Activated naive CD8-positive, alpha-beta T cell treated with anti-CD3 and anti-CD28 coated beads for 36 hours (primary cell): ENCODE measurements at regions not wholly inside any gene's neighbourhood (a gene's known extent, or its start where the extent isn't known, plus 50 kb on each side); places are given as distances from the start of the nearest gene placed in this dataset.

Source experiments
- DNase-seq: peaks from one replicate; pipeline ENCODE4 v3.0.0; 2021
- H3K27ac Mint-ChIP-seq: one replicate; pipeline ENCODE4 v1.8.0; 2022; ENCODE audit warnings: mild to moderate bottlenecking, moderate library complexity, mixed read lengths
- H3K27me3 Mint-ChIP-seq: one replicate; pipeline ENCODE4 v1.8.0; 2022; ENCODE audit warnings: mild to moderate bottlenecking, mixed read lengths
- H3K36me3 Mint-ChIP-seq: one replicate; pipeline ENCODE4 v1.8.0; 2021; ENCODE audit warnings: mild to moderate bottlenecking, mixed read lengths
- H3K4me1 Mint-ChIP-seq: one replicate; pipeline ENCODE4 v1.8.0; 2021; ENCODE audit warnings: mixed read lengths
- H3K4me3 Mint-ChIP-seq: one replicate; pipeline ENCODE4 v1.8.0; 2022; ENCODE audit warnings: mild to moderate bottlenecking, moderate library complexity, mixed read lengths
- H3K9me3 Mint-ChIP-seq: one replicate; pipeline ENCODE4 v1.8.0; 2022; ENCODE audit warnings: mixed read lengths

DNA sequence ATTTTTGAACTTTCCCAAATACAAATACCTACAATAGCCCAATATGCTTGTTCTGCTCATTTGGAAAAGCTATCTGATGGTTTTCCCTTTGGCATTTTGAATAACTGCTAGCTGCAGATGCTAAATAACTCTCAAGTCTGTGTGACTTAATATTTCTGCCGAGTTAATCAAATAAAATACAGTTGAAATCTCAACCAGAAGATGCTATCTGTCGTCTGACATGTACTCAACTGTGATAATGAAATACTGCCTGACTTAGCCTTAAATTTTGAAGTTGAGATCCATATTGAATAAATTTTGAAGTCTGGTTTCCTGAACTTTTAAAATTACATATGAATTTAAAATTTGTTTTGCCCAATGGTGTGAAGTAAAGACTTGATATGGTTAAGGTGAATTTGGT lies 204.4 kb upstream of the MEX3C start:
- Mint-ChIP-seq H3K9me3 (no peaks in the 10 kb centered on the region), H3K4me1 (no peaks in the 10 kb centered on the region), H3K4me3 (no peak overlapping the region), H3K27ac (no peak overlapping the region), H3K36me3 (no peaks in the 10 kb centered on the region), H3K27me3 (no peaks in the 10 kb centered on the region)
- DNase-seq = no peak

DNA sequence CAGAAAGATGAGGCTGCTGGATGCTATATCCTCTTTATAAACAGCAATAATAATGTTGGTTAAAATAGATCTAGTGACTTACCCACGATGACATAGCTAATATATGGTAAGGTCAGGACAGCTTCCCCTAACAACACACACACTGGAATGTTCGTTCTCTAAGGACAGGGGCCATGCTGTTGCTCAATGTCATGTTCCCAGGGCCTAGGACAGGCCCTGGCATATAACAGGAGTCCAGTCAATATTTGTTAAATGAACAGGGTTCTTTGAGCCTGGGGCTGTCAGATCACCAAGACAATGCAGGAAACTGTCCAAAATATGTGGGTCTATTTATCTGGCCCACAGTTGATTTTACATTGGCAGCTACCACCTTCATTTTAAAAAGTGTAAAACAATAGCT lies 207.1 kb upstream of the MEX3C start:
- Mint-ChIP-seq H3K27ac (no peak overlapping the region), H3K36me3 (no peaks in the 10 kb centered on the region), H3K4me3 (no peak overlapping the region), H3K4me1 (no peaks in the 10 kb centered on the region), H3K27me3 (peaks cover 15% of the 10 kb centered on the region), H3K9me3 (no peaks in the 10 kb centered on the region)
- DNase-seq = no peak

DNA sequence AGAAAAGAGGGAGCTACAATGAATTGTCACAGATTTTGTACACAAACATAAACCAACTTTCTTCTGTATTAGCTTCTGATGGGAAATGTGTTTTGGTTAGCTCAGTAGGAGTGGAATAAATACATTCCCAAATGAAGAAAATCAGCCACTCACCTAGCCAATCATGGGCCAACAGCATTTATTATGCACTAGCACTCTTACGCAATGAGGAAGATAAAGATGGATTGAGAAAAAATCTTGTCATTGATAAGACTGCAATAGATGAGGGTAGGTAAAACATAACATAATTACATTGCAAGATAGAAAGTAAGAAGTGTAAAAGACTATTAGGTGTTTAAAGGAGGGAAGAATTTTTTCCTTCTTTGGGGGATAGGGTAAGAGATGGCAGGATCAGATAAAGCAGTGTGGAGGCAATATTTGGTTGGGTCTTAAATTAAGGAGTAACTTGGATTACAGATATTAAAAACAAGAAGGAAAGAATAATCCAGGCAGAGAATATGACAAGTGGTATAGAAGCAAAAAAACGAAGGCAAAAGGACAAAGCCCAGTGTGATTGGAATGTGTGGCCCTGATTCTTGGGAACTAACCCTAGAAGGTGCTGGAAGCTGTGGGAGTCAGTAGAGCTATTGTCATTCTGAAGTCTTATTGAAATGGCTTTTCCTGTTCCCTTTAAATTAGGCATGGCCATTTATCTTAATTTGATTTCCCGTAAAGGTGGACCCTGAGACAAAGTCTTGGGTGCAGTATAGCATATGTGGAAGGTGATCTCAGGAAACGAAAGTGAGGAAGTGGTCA lies 208.4 kb upstream of the MEX3C start:
- Mint-ChIP-seq H3K9me3 (no peaks in the 10 kb centered on the region), H3K27me3 (peaks cover 19% of the 10 kb centered on the region), H3K36me3 (no peaks in the 10 kb centered on the region), H3K4me1 (no peaks in the 10 kb centered on the region), H3K4me3 (no peak overlapping the region), H3K27ac (no peak overlapping the region)
- DNase-seq = no peak

DNA sequence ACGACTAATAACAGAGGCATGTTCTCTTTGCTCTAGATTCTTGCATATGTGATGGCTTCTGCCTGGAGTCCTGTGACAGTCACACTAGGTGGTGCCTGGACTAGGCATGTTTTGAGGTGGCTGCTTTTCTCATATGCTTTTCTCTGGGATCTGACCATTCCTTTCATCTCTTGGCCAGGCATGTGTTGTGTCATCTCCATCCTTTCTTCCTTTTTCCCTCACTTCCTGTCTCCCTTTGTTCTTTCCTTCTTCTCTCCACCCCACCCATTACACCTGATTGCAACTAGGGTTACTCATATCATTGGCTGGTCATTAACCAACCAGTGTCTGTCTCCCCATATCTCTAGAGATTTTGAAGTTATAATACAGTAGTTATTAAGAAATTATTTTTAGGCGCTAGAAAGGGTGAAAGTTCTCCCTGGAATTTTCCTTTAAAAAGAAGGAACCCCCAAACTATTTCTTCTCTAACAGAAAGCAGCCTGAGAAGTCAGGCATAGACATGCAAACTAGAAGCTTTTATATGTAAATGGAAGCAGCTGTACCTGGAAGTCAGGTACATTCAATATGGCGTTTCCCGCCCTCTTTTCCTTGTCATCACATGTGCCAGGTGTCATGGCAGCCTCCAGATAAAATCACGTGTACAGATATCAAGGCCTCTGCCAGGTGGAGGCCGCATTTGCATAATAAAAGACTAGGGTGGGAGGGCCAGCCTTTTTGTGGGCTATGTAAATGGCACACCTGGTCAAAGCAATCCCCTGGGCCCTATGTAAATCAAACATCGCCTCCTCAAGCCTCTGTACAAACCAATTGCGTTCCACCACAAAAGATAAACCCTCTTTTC lies 220.4 kb upstream of the MEX3C start:
- Mint-ChIP-seq H3K27me3 (peaks cover 6% of the 10 kb centered on the region), H3K9me3 (no peaks in the 10 kb centered on the region), H3K4me3 (no peak overlapping the region), H3K27ac (no peak overlapping the region), H3K36me3 (no peaks in the 10 kb centered on the region), H3K4me1 (no peaks in the 10 kb centered on the region)
- DNase-seq = no peak

DNA sequence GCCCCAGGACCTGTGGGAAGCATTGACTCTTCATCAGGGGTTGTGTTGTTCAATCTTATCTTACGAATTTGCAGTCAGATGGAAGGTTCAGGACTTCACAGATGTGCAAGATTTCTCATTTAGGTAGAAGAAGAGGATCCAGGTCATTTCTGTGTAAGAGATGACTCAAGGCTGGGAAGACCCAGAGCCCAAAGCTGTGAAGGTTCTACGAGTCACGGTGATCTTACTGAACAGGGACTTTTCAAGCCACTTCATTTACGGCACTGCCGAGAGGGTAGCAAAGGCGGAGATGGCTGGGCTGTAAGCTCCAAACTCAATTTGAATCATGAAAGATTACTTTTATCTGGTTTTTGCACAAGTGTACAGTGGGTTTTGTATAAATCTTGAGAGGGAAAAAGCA lies 228.0 kb upstream of the MEX3C start:
- Mint-ChIP-seq H3K4me1 (peaks cover 3% of the 10 kb centered on the region), H3K4me3 (no peak overlapping the region)

DNA sequence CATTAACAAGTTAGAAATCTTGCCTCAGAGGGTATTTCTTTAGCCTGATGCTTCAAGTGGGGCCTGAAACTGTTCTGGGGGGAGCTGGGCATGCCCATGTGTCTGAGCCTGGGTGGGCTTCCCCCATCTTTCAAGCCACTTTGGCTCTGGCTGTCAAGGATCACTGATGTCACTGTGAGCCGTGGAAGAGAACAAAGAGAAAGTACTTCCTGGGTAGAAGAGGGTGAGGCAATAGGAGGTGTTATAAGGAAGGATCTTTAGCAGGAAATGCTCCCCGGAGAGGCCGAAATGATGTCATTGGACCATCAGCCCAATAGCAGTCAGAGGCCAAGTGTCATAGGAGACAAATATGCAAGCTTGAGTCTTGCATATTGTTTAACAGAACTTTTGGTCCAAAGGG lies 228.4 kb upstream of the MEX3C start:
- Mint-ChIP-seq H3K4me1 (peaks cover 3% of the 10 kb centered on the region), H3K9me3 (no peaks in the 10 kb centered on the region), H3K27me3 (peaks cover 15% of the 10 kb centered on the region), H3K4me3 (no peak overlapping the region), H3K36me3 (no peaks in the 10 kb centered on the region), H3K27ac (no peak overlapping the region)
- DNase-seq = no peak

More for the DNA sequence above, 228.0 kb upstream of the MEX3C start:
- Mint-ChIP-seq H3K27ac (no peak overlapping the region), H3K27me3 (peaks cover 15% of the 10 kb centered on the region), H3K36me3 (no peaks in the 10 kb centered on the region), H3K9me3 (no peaks in the 10 kb centered on the region)
- no peak for DNase-seq

DNA sequence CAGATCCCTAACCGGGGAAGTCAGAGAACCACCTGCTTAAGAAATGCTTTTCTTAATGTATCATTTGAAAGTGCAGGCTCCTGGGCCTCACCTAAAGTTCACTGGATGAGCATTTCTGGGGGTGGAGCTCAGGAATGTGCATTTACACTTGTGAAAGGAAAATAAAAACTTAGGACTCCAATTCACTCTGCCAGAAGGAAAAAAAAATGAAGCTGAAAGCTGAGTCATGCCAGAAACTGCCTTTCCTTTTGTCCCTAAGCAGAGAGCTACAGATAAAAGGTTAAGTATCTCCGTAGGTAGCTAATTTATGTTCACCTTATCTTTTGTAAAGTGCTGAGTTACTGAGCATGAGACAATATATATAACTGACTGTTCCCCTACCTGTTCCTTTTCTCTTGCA lies 229.5 kb upstream of the MEX3C start:
- Mint-ChIP-seq H3K36me3 (no peaks in the 10 kb centered on the region), H3K9me3 (no peaks in the 10 kb centered on the region), H3K4me1 (peaks cover 3% of the 10 kb centered on the region), H3K27ac (no peak overlapping the region), H3K27me3 (peaks cover 16% of the 10 kb centered on the region), H3K4me3 (no peak overlapping the region)
- DNase-seq = no peak

DNA sequence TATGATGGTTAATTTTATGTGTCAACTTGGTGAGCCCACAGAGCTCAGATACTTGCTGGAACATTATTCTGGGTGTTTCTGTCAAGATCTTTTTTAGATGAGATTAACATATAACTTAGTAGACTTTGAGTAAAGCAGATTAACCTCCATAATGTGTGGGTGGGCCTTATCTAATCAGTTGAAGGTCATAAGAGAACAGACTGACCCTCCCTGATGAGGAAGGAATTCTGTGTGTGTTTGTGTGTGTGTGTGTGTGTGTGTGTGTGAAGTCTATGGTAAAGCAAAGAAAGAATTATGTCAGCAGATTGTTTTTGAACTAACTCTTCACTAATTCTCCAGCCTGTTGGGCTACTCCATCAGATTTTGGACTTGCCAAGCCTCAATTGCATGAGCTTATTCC lies 232.2 kb upstream of the MEX3C start:
- no peak overlapping the region for H3K4me3 Mint-ChIP-seq
- H3K27me3 Mint-ChIP-seq = peaks cover 19% of the 10 kb centered on the region
- no peaks in the 10 kb centered on the region for H3K9me3 Mint-ChIP-seq
- H3K27ac Mint-ChIP-seq = no peak overlapping the region
- peaks cover 3% of the 10 kb centered on the region for H3K4me1 Mint-ChIP-seq
- no peaks in the 10 kb centered on the region for H3K36me3 Mint-ChIP-seq
- DNase-seq = no peak

DNA sequence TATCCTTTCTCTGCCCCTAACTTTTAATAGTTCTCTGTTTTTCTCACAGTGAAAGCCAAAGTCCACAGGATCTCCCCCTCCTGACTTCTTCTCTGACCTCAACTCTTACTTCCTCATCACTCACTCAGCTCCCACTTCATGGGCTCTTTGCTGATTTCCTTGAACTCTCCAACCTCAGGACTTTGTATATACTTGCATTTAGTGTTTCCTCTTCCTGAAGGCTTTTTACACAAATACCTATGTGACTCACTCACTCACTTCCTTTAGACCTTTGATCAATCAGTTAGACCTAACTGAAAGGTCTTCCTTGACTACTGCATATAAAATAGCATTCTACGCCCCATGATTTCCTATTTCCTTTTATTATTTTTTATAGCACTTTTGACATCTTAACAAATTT lies 233.1 kb upstream of the MEX3C start:
- DNase-seq = no peak
- Mint-ChIP-seq H3K4me3 (no peak overlapping the region), H3K9me3 (no peaks in the 10 kb centered on the region)

DNA sequence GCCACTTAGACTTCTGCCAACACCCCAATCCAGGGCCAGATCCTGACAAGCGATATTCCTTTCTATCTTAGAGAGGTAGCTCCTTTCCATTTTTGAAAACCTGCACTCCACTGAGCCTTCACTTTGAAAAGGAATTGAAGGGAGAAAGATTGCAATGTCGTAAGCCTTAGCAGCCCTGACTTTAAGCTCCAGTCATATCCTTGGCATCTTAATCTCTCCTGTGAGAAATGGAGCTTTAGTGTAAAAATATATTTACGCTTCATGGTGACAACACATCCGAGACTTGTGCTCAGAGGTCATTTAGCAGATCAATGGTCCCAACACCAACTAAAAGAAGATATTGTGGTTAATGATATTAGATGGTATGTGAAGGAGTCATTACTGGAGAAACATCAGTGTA lies 235.8 kb upstream of the MEX3C start:
- H3K4me3 Mint-ChIP-seq = no peak overlapping the region
- no peak overlapping the region for H3K27ac Mint-ChIP-seq
- H3K27me3 Mint-ChIP-seq = peaks cover 25% of the 10 kb centered on the region

More for the DNA sequence above, 233.1 kb upstream of the MEX3C start:
- H3K36me3 Mint-ChIP-seq = no peaks in the 10 kb centered on the region
- H3K4me1 Mint-ChIP-seq = peaks cover 3% of the 10 kb centered on the region
- H3K27ac Mint-ChIP-seq = no peak overlapping the region
- H3K27me3 Mint-ChIP-seq = peaks cover 14% of the 10 kb centered on the region

DNA sequence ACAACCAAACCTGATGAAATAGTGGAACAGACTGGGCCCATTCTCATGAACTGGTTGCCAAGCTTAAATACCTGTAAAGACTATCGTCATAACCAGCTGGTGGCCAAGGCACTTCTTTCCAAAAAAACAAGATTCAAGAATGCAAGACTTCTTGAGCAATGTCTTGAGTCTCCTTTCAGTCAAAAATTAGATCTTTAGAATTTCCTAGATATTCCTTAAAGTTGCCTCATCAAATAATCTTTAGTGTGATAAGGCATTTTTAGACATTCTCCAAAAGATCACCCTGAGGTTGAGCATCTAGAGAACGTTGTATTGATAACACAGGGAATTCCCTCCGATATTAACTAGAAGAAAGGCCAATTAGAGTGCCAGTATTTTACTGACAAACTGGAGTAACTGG lies 236.4 kb upstream of the MEX3C start:
- Mint-ChIP-seq H3K4me3 (no peak overlapping the region), H3K27me3 (peaks cover 27% of the 10 kb centered on the region)

More for the DNA sequence above, 235.8 kb upstream of the MEX3C start:
- Mint-ChIP-seq H3K9me3 (no peaks in the 10 kb centered on the region), H3K4me1 (no peaks in the 10 kb centered on the region), H3K36me3 (no peaks in the 10 kb centered on the region)
- no peak for DNase-seq

DNA sequence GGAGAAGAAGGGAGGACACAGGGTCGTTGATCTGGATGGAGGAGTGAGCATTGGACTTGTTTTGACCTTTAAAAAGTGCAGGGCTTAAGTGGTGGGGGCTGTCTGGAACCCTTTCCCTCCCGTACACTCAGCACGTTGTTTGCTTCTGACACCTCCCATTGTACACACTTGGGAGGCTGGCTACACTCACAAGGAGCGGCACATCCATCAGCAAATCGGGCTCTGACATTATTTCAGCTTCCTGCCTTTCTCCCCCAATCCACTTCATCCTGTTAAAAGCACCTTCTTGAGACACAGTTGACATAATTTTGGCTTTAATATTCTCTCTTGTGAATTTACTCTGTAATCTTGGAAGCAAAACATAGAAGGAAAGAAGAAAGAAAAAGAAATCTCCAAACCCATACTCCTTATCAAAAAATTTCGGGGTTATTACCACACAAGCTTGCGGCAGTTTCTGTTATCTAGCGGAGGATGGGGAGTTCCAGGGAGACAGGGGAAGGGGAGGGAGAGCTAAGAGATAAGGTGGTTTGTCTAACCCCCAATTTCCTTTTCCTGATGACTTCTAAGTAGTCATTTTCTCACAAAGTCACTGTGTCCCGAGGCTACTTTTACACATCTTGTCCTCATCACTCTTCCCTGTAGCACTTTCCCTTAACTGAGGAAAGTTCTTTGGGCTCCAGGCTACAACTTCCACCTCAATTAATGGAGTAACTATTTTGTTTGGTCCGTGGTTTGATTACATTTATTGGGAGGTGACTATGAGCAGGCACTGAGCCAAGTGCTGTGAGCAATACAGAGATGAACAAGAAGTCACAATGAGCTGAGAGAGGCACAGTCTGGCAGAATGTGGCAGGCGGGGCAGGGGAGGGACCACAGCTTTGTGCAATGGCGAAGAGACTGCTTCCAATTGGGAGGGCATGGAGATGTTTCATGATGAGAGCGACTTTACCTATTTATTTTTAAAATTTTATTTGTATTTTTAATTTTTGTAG lies 240.1 kb upstream of the MEX3C start:
- no peak overlapping the region for H3K27ac Mint-ChIP-seq
- H3K27me3 Mint-ChIP-seq = peaks cover 28% of the 10 kb centered on the region
- no peaks in the 10 kb centered on the region for H3K4me1 Mint-ChIP-seq
- no peak overlapping the region for H3K4me3 Mint-ChIP-seq
- no peak for DNase-seq
- H3K9me3 Mint-ChIP-seq = no peaks in the 10 kb centered on the region
- no peaks in the 10 kb centered on the region for H3K36me3 Mint-ChIP-seq

More for the DNA sequence above, 236.4 kb upstream of the MEX3C start:
- Mint-ChIP-seq H3K4me1 (no peaks in the 10 kb centered on the region), H3K27ac (no peak overlapping the region), H3K36me3 (no peaks in the 10 kb centered on the region), H3K9me3 (no peaks in the 10 kb centered on the region)
- DNase-seq = no peak

DNA sequence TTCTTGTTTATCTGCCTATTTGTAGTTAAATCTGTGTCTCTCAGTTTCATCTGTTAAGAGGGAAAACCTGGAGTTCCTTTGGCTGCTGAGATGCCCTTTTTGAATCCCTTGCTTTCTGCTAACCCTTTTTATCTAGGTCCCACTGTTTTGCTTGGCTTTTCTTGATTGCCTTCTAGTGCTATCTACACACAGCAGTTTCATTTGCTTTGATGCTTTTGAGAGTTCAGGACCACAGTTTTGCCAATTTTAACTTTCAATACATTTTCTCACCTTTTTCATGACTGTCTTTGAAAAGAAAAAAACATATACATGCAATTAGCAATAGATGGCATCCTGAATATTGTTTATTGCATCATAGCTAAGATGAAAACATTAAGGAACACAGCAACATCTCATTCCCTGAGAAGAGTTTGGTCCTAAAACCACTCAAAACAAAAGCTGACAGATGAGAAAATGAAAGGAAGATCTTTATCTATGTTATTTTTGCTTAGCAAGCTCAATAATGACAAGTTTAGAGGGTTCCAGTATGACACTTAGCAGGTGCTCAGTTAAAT lies 241.4 kb upstream of the MEX3C start:
- Mint-ChIP-seq H3K27ac (no peak overlapping the region), H3K27me3 (peaks cover 37% of the 10 kb centered on the region), H3K36me3 (no peaks in the 10 kb centered on the region), H3K4me1 (no peaks in the 10 kb centered on the region), H3K9me3 (no peaks in the 10 kb centered on the region), H3K4me3 (no peak overlapping the region)
- DNase-seq = no peak

DNA sequence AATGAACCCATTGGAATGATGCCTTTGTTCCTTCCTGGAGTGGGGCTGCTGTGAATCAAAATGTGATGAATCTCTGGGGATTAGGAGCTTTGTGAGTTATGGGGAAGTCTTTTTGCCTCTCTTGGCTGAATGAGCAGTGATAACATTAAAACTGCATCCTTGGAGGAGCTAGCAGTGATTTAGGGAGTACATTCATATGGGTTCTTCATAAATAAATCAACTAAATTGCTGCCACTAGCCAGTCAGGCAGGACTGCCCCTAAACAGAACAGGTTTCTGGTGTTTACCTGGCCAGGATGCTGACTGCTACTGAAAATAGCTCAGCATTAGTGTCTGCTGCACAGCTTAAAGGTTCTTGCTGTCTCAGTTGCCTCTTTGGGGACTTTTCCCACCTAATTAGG lies 244.5 kb upstream of the MEX3C start:
- no peak for DNase-seq
- Mint-ChIP-seq H3K36me3 (no peaks in the 10 kb centered on the region), H3K27me3 (peaks cover 39% of the 10 kb centered on the region), H3K9me3 (no peaks in the 10 kb centered on the region), H3K27ac (no peak overlapping the region), H3K4me3 (no peak overlapping the region), H3K4me1 (no peaks in the 10 kb centered on the region)
